ENCODE measurements at regions not wholly inside any gene's neighbourhood (a gene's known extent, or its start where the extent isn't known, plus 50 kb on each side); places are given as distances from the start of the nearest gene placed in this dataset.
"Not testable (repeated sequence)": the region's sequence is repeated elsewhere in the genome, so short reads cannot be mapped to it uniquely, and the experiment has no call there.

DNA sequence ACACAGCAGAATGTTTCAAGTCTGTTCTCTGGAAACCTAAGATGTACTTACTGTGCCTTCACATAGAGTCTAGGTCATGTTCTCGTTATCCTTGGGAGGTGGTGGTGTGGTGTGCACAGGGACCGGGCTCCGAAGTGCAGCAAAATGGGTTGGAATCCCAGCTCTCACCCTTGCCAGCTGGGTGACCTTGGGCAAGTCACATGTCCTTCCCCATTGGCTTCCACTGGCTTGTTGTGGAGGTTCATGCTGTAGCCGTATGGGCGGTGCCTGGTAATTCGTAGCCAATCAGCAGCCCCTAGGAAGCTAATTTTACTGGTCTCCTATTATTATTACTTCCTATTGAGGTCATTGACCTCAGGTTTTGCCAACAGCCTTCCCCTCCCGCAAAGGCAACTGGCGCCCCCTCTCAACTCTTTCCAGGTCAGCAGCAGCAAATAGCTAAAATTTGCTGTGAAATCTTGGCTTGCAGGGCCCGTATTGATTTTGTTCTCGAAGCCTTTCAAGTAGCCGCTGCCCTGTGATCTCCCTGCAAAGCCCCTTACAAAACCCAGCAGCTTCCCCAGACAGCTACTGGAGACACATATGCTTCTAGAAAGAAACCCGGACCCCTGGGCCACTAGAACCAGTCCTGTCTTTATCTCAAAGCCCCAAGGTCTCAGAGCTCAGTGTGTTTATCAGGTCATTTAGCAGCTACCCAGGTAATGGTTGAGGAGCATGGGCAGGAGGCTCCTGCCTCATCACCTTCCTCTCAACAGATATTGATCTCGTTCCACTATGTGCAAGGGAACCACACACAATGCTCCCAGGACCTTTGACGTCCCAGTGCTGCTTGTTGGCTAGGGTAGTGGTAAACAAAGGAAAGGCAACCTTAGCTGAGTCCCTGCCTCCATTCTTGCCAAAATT, 66.5 kb upstream of the SLC1A4 start:
- no peak for DNase-seq

DNA sequence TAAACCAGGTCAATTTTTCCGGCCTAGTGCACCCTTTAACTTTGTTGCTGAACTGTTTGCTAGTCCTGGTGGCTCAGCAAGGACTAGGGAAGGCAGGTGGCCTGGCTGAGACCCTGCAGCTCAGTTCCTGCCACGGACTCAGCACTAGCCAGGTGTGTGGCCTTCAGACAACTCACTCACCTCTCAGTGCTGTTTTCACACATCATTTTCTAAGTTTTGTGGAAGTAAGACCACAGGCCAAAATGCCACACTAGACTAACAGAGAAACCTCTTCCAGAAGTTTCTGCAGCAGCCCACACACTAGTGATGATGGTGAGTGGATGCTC, 65.9 kb upstream of the SLC1A4 start:
- no peak for DNase-seq

DNA sequence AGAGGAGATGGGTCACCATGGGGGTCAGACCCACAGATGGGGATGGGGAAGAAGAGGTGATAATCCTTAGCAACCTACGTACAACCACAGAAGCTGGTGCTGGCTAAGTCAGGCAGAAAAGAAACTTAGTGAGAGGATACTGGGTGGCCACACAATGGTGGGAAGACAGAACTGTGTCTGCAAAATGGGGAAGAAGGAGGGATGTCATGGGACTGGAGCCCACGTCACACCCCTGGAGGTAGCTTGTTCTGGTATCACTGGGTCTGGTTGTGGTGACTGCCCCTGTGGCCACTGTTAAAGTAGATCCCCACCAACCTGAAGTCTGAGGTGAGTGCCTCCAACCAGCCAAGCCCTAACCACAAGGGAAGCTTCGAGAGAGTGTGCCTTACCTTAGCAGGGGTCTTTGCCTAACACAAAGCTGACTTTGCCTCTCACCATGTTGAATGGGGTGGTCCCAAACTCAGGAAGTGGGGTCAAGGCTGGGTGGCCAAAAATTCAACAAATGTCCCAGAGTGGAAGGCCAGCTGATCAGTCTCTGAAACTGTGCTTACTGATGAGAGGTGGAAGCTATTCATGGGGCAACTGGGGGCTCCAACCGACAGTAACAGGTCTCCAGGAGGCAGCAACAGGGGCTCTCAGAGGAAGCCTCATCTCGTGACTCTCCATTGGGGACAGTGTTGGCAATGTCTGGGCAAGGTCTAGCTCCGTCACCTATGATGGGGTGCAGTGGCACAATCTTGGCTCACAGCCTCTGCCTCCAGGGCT, 64.8 kb upstream of the SLC1A4 start:
- no peak for DNase-seq

DNA sequence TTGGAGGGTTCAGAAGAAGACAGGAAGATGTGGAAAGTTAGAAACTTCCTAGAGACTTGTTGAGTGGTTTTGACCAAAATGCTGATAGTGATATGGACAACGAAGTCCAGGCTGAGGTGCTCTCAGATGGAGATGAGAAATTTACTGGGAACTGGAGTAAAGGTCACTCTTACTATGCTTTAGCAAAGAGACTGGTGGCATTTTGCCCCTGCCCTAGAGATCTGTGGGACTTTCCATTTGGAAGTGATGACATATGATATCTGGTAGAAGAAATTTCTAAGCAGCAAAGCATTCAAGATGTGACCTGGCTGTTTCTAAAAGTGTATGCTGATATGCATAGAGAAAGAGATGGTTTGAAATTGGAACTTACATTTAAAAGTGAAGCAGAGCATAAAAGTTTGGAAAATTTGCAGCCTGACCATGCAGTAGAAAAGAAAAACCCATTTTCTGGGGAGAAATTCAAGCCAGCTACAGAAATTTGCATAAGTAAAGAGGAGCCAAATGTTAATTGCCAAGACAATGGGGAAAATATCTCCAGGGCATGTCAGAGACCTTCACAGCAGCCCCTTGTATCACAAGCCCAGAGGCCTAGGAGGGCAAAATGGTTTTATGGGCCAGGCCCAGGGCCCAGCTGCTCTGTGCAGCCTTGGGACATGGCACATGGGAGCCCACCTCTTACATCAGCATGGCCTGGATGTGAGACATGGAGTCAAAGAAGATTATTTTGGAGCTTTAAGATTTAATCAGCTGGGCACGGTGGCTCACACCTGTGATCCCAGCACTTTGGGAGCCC, 63.1 kb upstream of the SLC1A4 start:
- not testable (repeated sequence) for DNase-seq

DNA sequence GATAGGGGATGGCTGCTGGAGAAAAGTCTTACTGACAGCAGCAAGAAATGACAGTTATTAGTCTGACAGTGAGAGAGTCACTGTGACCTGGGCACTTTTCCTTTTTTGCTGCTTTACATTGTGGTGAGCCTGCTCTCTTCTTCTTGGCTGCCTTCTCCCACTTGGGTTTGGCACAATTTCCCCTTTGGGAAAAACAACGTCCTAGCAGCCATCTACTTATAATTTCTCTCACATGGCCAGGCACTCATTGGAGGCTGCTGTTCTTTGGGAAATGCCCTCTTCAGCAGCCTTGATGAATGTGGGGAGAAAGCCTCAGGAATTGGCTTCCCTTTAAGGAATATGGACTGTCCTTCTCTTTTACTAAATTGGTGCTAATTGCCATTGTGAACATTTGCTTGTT, 60.4 kb upstream of the SLC1A4 start:
- DNase-seq = no peak

DNA sequence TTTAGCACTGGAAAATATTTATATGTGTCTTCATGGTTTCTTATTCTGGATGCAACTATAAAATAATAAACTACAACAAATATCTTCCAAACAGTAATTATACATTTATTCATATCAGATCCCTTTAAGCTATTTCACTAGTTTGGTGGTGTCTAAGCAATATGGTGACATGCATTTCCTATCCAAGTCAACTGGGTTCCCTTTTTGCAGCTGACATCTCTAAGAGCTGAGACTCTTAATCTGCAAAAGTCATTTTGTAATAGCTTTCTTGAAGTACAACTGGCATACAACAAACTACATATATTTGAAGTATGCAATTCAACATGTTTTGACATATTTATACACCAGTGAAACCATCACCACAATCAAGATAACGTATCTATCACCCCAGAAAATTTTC, 59.9 kb upstream of the SLC1A4 start:
- no peak for DNase-seq

DNA sequence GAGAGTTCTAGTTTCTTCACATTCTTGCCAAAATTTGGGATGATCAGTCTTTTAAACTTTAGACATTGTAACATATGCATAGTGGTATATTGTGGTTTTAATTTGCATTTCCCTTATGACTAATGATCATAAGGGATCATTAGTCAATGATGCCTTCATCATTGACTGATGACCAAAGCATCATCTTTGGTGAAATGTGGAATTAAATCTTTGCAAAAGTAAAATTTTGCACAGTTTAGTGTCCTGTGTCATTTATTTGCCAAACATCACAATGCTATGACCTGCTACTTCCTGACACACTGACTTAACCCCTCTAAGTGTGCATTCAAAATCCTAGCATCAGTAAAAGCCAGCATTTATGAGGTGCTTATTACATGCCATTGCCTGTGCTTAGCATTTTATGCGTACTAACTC, 58.9 kb upstream of the SLC1A4 start:
- no peak for DNase-seq

DNA sequence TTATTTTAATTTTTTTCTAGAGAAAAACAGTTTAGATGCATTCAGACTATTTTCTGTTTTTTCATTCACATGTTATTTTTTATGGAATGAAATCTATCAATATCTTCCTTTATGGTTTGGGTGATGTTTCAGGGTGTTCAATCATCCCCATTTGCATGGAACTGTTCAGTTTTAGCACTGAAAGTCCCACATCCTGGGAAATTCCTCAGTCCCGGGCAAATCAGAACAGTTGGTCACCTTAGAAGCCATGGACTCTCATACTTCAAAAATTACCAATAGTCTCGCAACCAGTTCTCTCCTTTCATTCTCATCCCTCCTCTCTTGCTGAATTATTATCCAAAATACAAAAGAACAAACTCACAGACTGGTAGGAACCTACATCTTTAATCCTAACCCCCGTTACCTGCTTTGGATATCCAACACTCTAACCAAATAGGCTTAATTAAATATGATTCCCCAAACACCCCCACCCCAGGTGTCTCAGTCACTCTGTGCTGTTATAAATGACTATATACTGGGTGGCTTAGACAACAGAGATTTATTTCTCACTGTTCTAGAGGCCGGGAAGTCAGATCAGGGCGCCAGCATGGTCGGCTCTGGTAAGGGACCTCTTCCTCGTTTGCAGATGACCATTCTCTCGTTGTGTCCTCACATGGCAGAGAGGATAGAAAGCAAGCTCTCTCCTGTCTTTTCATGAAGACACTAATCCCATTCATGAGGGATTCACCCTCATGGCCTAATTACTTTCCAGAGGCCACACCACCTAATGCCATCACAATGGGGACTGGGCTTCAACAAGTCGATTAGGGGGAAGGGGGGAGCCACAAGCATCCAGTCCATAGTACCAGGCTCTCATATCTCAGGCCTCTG, 57.7 kb upstream of the SLC1A4 start:
- DNase-seq = no peak

DNA sequence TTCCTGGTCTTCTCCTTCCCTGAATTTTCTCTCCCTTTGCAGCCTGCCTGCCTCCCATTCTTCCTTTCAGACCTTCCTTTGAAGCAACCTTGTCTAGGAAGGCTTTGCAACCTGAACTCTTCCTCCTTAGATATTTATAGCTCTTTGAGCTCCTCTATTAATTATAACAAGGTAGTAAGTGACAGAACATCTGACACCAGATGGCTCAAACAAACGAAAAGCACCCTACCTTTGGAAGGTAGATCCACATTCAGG, 57.2 kb upstream of the SLC1A4 start:
- no peak for DNase-seq

DNA sequence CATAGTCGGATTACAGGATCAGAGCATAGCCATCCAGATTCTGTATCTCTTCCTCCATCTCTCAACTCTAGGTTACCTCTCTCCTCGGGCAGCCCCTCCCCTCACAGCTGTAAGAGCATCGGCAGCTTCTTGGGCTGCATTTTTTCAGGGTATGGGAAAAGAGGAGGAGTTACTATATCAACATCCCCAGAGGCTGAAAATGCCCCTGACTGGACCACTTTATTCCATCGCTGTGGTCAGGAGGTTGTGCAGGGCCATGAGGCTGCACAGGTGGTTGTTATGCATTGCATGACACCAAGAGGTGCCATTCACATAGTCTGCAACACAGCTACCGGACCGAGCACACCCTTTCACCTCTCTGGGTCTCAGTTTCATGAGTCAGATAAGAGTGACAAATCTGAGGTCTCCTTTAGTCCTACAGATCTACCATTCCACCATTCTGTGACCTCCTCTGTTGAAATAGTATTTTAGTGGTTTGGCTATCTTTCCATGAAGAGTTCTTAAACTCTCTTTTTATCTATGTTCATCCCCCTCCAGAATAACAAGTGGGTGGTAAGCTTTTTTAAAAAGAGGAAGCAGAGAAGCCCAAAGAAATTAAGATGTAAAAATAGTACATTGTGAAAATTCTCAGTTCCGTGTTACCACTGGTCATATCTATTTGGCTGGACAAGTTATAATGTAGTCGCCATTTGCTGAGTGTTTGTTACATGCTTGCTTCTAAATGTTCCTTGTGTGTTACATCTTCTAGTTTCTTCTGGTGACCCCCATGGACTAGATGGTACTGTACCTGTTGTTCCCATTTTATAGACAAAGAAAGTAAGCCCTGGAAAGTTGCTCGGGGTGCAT, 56.6 kb upstream of the SLC1A4 start:
- no peak for DNase-seq

DNA sequence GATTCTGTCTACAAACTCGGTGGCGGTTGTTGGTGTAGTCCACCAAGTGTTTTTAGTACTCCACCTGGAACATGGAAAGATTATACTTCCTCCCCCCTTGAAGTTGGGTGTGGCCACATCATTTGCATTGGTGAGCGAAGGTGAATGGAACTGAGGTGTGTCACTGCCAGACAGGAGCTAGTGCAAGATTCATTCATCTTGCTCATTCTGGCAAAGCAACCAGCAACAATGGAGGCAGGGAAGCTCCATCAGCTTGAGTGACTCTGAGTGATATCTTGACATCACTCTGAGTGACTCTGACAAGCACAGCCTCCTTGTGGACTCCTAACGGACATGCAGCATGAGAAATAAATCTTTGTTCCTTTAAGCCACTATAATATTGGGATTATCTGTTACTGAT, 54.7 kb upstream of the SLC1A4 start:
- DNase-seq = no peak

DNA sequence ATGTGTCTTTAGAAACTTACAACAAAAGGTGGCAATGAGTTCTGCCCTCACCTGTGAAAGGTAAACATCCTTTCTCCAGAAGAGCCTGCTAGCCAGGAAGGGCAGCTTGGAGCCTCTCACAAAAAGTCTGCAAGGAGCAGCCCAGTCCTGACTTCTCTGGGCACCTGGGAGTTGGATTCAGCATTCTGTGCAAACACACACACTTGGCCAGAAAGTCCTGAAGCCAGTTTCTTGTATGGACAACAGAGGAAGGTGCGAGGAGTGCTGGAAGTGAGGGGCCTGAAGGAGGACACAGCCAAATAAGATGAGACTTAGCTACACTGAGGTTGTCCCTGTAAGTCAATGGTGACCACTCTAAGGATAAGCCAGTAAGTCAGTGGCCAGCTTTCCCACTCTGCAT, 52.4 kb upstream of the SLC1A4 start:
- no peak for DNase-seq

DNA sequence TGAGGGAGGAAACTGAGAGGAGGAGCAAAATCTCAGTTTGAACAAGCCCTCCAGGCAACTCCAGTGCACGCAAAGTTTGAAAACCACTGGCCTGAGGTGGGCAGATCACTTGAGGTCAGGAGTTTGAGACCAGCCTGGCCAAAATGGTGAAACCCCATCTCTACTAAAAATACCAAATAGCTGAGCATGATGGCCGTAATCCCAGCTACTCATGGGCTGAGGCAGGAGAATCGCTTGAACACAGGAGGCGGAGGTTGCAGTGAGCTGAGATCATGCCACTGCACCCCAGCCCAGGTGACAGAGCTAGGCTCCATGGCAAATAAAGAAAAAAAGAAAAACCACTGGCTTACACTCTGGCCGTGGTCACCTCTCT, 51.9 kb upstream of the SLC1A4 start:
- not testable (repeated sequence) for DNase-seq

DNA sequence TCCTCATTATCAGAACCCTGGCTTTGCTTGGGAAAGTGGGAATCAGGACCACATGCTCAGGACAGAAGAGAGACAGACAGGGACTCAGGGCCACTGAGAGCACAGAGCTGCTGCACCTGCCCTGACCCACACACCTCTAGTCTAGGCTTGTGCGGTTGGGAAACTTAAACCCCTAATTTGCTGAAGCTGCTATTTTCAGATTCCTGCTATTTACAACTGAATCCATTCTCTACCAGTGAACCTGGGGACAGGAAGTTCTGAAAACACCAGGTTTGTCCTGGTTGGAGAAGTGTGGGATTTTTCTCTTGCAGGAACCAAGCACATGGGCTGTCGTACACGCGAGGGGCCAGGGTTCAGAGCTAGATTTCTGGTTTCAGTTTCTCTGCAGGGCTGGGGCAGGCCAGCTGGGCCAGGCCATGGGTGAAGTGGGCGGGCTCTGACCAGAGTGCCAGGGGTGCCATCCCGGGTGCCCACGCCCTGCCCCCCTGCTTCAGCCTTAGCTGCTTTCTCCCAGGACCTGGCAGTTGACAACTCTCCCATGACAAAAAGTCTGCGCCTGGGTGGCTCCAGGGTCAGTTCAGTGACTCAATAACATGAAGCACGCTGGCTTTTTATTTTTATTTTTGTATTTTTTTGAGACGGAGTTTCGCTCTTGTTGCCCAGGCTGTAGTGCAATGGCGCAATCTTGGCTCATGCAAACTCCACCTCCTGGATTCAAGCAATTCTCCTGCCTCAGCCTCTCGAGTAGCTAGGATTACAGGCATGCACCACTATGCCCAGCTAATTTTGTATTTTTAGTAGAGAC, 51.3 kb upstream of the SLC1A4 start:
- DNase-seq = no peak

DNA sequence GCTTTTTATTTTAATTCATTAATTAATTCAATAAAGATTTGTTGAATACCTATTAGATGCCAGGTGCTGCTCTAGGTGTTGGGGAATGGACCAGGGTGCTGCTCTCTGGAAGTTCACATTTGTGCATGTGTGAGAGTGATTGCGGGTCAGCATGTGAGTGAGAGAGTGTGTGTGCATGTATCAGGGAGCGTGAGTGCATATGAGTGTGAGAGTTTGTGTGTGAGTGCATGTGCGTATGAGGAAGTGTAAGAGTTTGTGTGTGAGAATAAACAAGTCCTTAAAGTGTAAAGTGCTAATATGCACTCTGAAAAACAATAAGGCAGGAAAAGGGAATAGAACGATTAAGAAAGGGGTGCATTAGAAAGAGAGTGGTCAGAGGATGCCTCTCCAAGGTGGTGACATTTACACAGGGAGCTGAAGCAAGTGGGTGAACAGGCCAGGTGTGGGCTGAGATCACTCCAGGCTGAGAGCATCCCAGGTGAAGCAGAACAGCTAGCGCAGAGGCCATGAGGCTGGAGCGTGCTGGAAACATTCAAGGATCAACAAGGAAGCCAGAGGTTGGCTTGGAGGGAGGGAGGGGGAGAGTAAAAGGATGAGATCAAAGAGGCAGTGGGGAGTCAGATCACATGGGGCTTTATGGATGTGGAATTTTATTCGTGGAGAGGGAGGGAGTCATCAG, 50.5 kb upstream of the SLC1A4 start:
- DNase-seq = no peak

DNA sequence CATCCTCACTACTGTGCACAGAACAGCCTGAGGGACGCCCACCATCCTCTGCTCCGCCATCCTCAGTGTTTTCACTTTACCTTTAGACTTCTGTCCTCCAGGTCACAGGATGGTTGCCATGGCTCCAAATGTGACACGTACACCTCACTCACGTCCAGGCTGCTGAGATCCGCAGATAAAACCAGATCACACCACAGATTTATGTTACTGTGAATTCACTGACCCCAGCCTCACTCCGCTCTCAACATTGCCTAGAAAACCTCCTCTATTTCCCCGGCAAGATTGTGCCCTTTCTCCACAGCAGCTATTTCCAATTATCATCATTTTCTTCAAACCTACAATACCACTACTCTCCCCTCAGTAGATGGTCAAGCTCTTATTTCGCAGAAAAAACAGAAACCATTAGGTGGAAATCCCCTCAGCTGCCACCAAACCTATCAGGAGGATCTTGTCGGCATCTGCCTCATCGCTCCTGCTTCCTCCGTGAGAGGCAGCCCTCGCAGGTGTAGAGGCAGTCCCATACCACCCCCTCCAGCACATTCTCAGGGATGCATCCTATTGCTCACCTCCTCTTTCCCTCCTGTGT, 49.8 kb upstream of the SLC1A4 start:
- no peak for DNase-seq
